ENCODE measurements at regions not wholly inside any gene's neighbourhood (a gene's known extent, or its start where the extent isn't known, plus 50 kb on each side); places are given as distances from the start of the nearest gene placed in this dataset.

GRCh38 chr12:91523831-91524230, 341.2 kb upstream of the DCN start:
- no peak for TF ChIP-seq EZH2 (IDR thresholded peaks at IDR 0.05; ENCODE audit: borderline replicate concordance, low read depth, low read length, severe bottlenecking)
- TF ChIP-seq, protein P1, sequence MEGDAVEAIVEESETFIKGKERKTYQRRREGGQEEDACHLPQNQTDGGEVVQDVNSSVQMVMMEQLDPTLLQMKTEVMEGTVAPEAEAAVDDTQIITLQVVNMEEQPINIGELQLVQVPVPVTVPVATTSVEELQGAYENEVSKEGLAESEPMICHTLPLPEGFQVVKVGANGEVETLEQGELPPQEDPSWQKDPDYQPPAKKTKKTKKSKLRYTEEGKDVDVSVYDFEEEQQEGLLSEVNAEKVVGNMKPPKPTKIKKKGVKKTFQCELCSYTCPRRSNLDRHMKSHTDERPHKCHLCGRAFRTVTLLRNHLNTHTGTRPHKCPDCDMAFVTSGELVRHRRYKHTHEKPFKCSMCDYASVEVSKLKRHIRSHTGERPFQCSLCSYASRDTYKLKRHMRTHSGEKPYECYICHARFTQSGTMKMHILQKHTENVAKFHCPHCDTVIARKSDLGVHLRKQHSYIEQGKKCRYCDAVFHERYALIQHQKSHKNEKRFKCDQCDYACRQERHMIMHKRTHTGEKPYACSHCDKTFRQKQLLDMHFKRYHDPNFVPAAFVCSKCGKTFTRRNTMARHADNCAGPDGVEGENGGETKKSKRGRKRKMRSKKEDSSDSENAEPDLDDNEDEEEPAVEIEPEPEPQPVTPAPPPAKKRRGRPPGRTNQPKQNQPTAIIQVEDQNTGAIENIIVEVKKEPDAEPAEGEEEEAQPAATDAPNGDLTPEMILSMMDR (IDR thresholded peaks at IDR 0.05; ENCODE audit: borderline replicate concordance, extremely low read depth, low read length, poor library complexity, severe bottlenecking) = no peak
